ENCODE measurements at regions not wholly inside any gene's neighbourhood (a gene's known extent, or its start where the extent isn't known, plus 50 kb on each side); places are given as distances from the start of the nearest gene placed in this dataset.
"Not testable (repeated sequence)": the region's sequence is repeated elsewhere in the genome, so short reads cannot be mapped to it uniquely, and the experiment has no call there.

GRCh38 chr5:135743705-135744411 lies 90.6 kb upstream of the SLC25A48 start:
- H3K4me3 ChIP-seq (ENCODE audit: low read depth, low read length) = no peak overlapping the region
- TF ChIP-seq CTCF (IDR thresholded peaks at IDR 0.05; ENCODE audit: borderline replicate concordance, insufficient read depth, low read depth, low read length) = no peak

- no peak overlapping the region for H3K4me3 ChIP-seq (ENCODE audit: low read depth, low read length)
- TF ChIP-seq CTCF (IDR thresholded peaks at IDR 0.05; ENCODE audit: borderline replicate concordance, insufficient read depth, low read depth, low read length) = no peak
Measured at GRCh38 chr5:135743181-135743580, 91.3 kb upstream of the SLC25A48 start.

- H3K4me3 ChIP-seq (ENCODE audit: low read depth, low read length) = not testable (repeated sequence)
Measured at GRCh38 chr5:135742240-135742639, 92.2 kb upstream of the SLC25A48 start.

- H3K4me3 ChIP-seq (ENCODE audit: low read depth, low read length) = no peak overlapping the region
- no peak for TF ChIP-seq CTCF (IDR thresholded peaks at IDR 0.05; ENCODE audit: borderline replicate concordance, insufficient read depth, low read depth, low read length)
Measured at GRCh38 chr5:135741040-135741439, 93.4 kb upstream of the SLC25A48 start.

GRCh38 chr5:135740475-135740874 lies 94.0 kb upstream of the SLC25A48 start:
- H3K4me3 ChIP-seq (ENCODE audit: low read depth, low read length) = no peak overlapping the region
- no peak for TF ChIP-seq CTCF (IDR thresholded peaks at IDR 0.05; ENCODE audit: borderline replicate concordance, insufficient read depth, low read depth, low read length)

- no peak for TF ChIP-seq CTCF (IDR thresholded peaks at IDR 0.05; ENCODE audit: borderline replicate concordance, insufficient read depth, low read depth, low read length)
- no peak overlapping the region for H3K4me3 ChIP-seq (ENCODE audit: low read depth, low read length)
Measured at GRCh38 chr5:135739383-135739981, 95.0 kb upstream of the SLC25A48 start.

- TF ChIP-seq CTCF (IDR thresholded peaks at IDR 0.05; ENCODE audit: borderline replicate concordance, insufficient read depth, low read depth, low read length) = no peak
- no peak overlapping the region for H3K4me3 ChIP-seq (ENCODE audit: low read depth, low read length)
Measured at GRCh38 chr5:135738564-135738875, 95.9 kb upstream of the SLC25A48 start.
